HG02981 (cell line): ENCODE measurements at regions not wholly inside any gene's neighbourhood (a gene's known extent, or its start where the extent isn't known, plus 50 kb on each side); places are given as distances from the start of the nearest gene placed in this dataset.
A peak's percentile ranks its signal among the peaks of the same experiment; 100 is the strongest.
"Not testable (repeated sequence)": the region's sequence is repeated elsewhere in the genome, so short reads cannot be mapped to it uniquely, and the experiment has no call there.

Source experiments
- ATAC-seq: cut with Tn5 transposase; IDR thresholded peaks from one replicate; pipeline ENCODE4 v1.9.1; 2021; ENCODE audit warnings: mild to moderate bottlenecking, moderate library complexity; ENCODE audit not compliant: unreplicated experiment

- no peak for ATAC-seq
Observed at GRCh38 chrX:84611843-84612636, 109.8 kb upstream of the HDX start.

- no peak for ATAC-seq
Observed at GRCh38 chrX:84634201-84634782, 132.0 kb upstream of the HDX start.

- no peak for ATAC-seq
Observed at GRCh38 chrX:84666086-84666485, 163.8 kb upstream of the HDX start.

GRCh38 chrX:84690228-84690627, 188.0 kb upstream of the HDX start:
- no peak for ATAC-seq

GRCh38 chrX:84709987-84710386, 207.7 kb upstream of the HDX start:
- no peak for ATAC-seq

GRCh38 chrX:84710611-84711010, 208.4 kb upstream of the HDX start:
- ATAC-seq = no peak

GRCh38 chrX:84712621-84713020, 210.4 kb upstream of the HDX start:
- no peak for ATAC-seq

- ATAC-seq = no peak
Observed at GRCh38 chrX:84715315-84715714, 213.1 kb upstream of the HDX start.

GRCh38 chrX:84717343-84717742, 215.1 kb upstream of the HDX start:
- ATAC-seq = no peak

- no peak for ATAC-seq
Observed at GRCh38 chrX:84721416-84721815, 219.2 kb upstream of the HDX start.

- ATAC-seq = no peak
Observed at GRCh38 chrX:84724576-84724975, 222.3 kb upstream of the HDX start.

- no peak for ATAC-seq
Observed at GRCh38 chrX:84729408-84729807, 227.2 kb upstream of the HDX start.

- ATAC-seq = peak; percentile 97
Observed at GRCh38 chrX:84729809-84730208, 227.6 kb upstream of the HDX start.

GRCh38 chrX:84735025-84735424, 232.8 kb upstream of the HDX start:
- no peak for ATAC-seq

- ATAC-seq = no peak
Observed at GRCh38 chrX:84737471-84737871, 235.2 kb upstream of the HDX start.

GRCh38 chrX:84747516-84747915, 245.3 kb upstream of the HDX start:
- ATAC-seq = no peak

- no peak for ATAC-seq
Observed at GRCh38 chrX:84748965-84749656, 246.9 kb upstream of the HDX start.

GRCh38 chrX:84760560-84760959, 243.1 kb upstream of the APOOL start:
- ATAC-seq = no peak

GRCh38 chrX:84796321-84796720, 207.4 kb upstream of the APOOL start:
- no peak for ATAC-seq

GRCh38 chrX:84830836-84831235, 172.8 kb upstream of the APOOL start:
- no peak for ATAC-seq

- not testable (repeated sequence) for ATAC-seq
Observed at GRCh38 chrX:84846541-84846940, 157.1 kb upstream of the APOOL start.

GRCh38 chrX:84851183-84851582, 152.5 kb upstream of the APOOL start:
- not testable (repeated sequence) for ATAC-seq
